HFFc6 (cell line): ENCODE measurements at regions not wholly inside any gene's neighbourhood (a gene's known extent, or its start where the extent isn't known, plus 50 kb on each side); places are given as distances from the start of the nearest gene placed in this dataset.

Experiments used
- DNase-seq: peaks from one replicate; pipeline ENCODE4 v3.0.0-alpha.2; 2018
- H3K27ac Mint-ChIP-seq: 2 replicates; pipeline ENCODE4 v1.8.0; 2020; ENCODE audit warnings: mild to moderate bottlenecking, mixed read lengths
- H3K27me3 Mint-ChIP-seq: 2 replicates; pipeline ENCODE4 v1.8.0; 2021; ENCODE audit warnings: mild to moderate bottlenecking, moderate library complexity, mixed read lengths; ENCODE audit not compliant: insufficient read depth
- H3K36me3 Mint-ChIP-seq: 2 replicates; pipeline ENCODE4 v1.8.0; 2021; ENCODE audit warnings: low read depth, mixed read lengths
- H3K4me1 Mint-ChIP-seq: 2 replicates; pipeline ENCODE4 v1.8.0; 2020; ENCODE audit warnings: low read depth, mixed read lengths
- H3K4me3 Mint-ChIP-seq: 2 replicates; pipeline ENCODE4 v1.8.0; 2020; ENCODE audit warnings: mild to moderate bottlenecking, moderate library complexity, mixed read lengths
- H3K9me3 Mint-ChIP-seq: 2 replicates; pipeline ENCODE4 v1.8.0; 2020; ENCODE audit warnings: mild to moderate bottlenecking, mixed read lengths
- CTCF ChIP-seq: fragments of 200-600 bp; sonication (generic); IDR thresholded peaks from 2 replicates; pipeline ENCODE4 v1.5.0; 2021; ENCODE audit warnings: antibody characterized with exemption, mild to moderate bottlenecking

- peaks cover 8% of the 10 kb centered on the region for H3K27me3 Mint-ChIP-seq
- H3K9me3 Mint-ChIP-seq: no peaks in the 10 kb centered on the region
- H3K36me3 Mint-ChIP-seq: no peaks in the 10 kb centered on the region
- H3K4me3 Mint-ChIP-seq: no peak overlapping the region
- no peaks in the 10 kb centered on the region for H3K4me1 Mint-ChIP-seq
- no peak overlapping the region for H3K27ac Mint-ChIP-seq
- DNase-seq: no peak
- no peak for TF ChIP-seq CTCF
Measured at GRCh38 chr10:118394301-118395200, 52.4 kb upstream of the FAM204A start.

GRCh38 chr10:118392761-118393160 lies 50.6 kb upstream of the FAM204A start:
- no peaks in the 10 kb centered on the region for H3K36me3 Mint-ChIP-seq

More at GRCh38 chr10:118392761-118393160, 50.6 kb upstream of the FAM204A start:
- no peaks in the 10 kb centered on the region for H3K9me3 Mint-ChIP-seq
- no peak for DNase-seq
- no peak overlapping the region for H3K27ac Mint-ChIP-seq
- peaks cover 1% of the 10 kb centered on the region for H3K27me3 Mint-ChIP-seq
- no peaks in the 10 kb centered on the region for H3K4me1 Mint-ChIP-seq
- TF ChIP-seq CTCF: no peak
- no peak overlapping the region for H3K4me3 Mint-ChIP-seq
